HFF-Myc (cell line): ENCODE measurements at regions not wholly inside any gene's neighbourhood (a gene's known extent, or its start where the extent isn't known, plus 50 kb on each side); places are given as distances from the start of the nearest gene placed in this dataset.

Source experiments
- DNase-seq: peaks from one replicate; pipeline ENCODE4 v3.0.0-alpha.2; 2011; ENCODE audit warnings: low read depth; ENCODE audit errors: extremely low read depth
- H3K4me3 ChIP-seq: replicated peaks from 2 replicates; pipeline ENCODE4 v1.5.1; 2011; ENCODE audit warnings: low read depth, mild to moderate bottlenecking, control low read depth, low read length
- CTCF ChIP-seq: IDR thresholded peaks from 2 replicates; pipeline ENCODE4 v1.5.1; 2012; ENCODE audit warnings: mild to moderate bottlenecking, low read depth, low read length, control low read depth; ENCODE audit errors: missing control alignments

- TF ChIP-seq CTCF = no peak
- DNase-seq = no peak
- no peak overlapping the region for H3K4me3 ChIP-seq
Observed at GRCh38 chr3:171986757-171987518, 52.4 kb upstream of the FNDC3B start.
